Activated CD8-positive, alpha-beta T cell treated with anti-CD3 and anti-CD28 coated beads for 36 hours (primary cell): ENCODE measurements at regions not wholly inside any gene's neighbourhood (a gene's known extent, or its start where the extent isn't known, plus 50 kb on each side); places are given as distances from the start of the nearest gene placed in this dataset.
"Not testable (repeated sequence)": the region's sequence is repeated elsewhere in the genome, so short reads cannot be mapped to it uniquely, and the experiment has no call there.

Experiments used
- ATAC-seq: fragments of 200-7000 bp; cut with Tn5 transposase; one replicate; pipeline ENCODE4 v1.10.0; 2021; ENCODE audit warnings: mild to moderate bottlenecking, moderate library complexity
- CTCF ChIA-PET: fragments of 350-600 bp; sonication (Branson Sonifier 250); formaldehyde crosslinking; loops from one replicate; lab custom pipeline; 2021; ENCODE audit warnings: antibody characterized with exemption; lab: Charles Lee
- POLR2A ChIA-PET: fragments of 350-600 bp; sonication (Branson Sonifier 250); formaldehyde crosslinking; loops from one replicate; lab custom pipeline; 2021; ENCODE audit warnings: antibody characterized with exemption; lab: Charles Lee
- DNase-seq: peaks from one replicate; pipeline ENCODE4 v3.0.0-alpha.2; 2020
- H3K27ac Mint-ChIP-seq: one replicate; pipeline ENCODE4 v1.8.0; 2021; ENCODE audit warnings: mild to moderate bottlenecking, mixed read lengths
- H3K27me3 Mint-ChIP-seq: one replicate; pipeline ENCODE4 v1.8.0; 2021; ENCODE audit warnings: mixed read lengths
- H3K36me3 Mint-ChIP-seq: one replicate; pipeline ENCODE4 v1.8.0; 2021; ENCODE audit warnings: low read depth, mixed read lengths
- H3K4me1 Mint-ChIP-seq: one replicate; pipeline ENCODE4 v1.8.0; 2021; ENCODE audit warnings: low read depth, mixed read lengths
- H3K4me3 Mint-ChIP-seq: one replicate; pipeline ENCODE4 v1.8.0; 2021; ENCODE audit warnings: mild to moderate bottlenecking, moderate library complexity, mixed read lengths
- H3K9me3 Mint-ChIP-seq: one replicate; pipeline ENCODE4 v1.8.0; 2021; ENCODE audit warnings: mixed read lengths
- CTCF ChIP-seq: fragments of 200-600 bp; IDR thresholded peaks from one replicate; pipeline ENCODE4 v1.8.0; 2022; ENCODE audit warnings: antibody characterized with exemption, mild to moderate bottlenecking
- intact Hi-C: fragments of 100-400 bp; cut with micrococcal nuclease; formaldehyde crosslinking; loops from one replicate; pipeline ENCODE4 v1.10.0; 2022

DNA sequence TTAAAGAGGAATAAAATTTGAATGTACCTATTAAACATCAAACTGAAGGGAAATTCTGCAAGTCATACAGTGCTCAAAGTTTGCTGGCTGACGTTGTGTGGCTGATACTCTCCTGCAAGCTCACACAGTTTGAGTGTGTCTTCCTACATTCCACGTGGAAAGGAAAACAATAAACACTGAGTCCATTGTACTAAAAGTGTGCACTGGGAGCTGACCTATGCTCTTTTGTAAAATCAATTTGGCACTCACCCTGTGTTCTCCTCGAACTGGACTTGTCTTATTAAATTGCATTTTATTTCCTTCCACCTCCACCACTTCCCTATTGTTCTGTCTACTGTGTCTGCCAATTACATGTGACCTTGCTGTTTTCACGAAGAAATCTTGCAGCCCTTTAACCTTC lies 458.0 kb downstream of the CPS1 start:
- no peak for ATAC-seq
- Mint-ChIP-seq H3K27ac (no peak overlapping the region), H3K9me3 (peaks cover 4% of the 10 kb centered on the region), H3K4me3 (no peak overlapping the region), H3K36me3 (no peaks in the 10 kb centered on the region), H3K4me1 (no peaks in the 10 kb centered on the region), H3K27me3 (no peaks in the 10 kb centered on the region)
- no peak for TF ChIP-seq CTCF
- CTCF ChIA-PET: no interaction called here
- POLR2A ChIA-PET: no interaction called here
- intact Hi-C loops: no loop called here
- DNase-seq: no peak

- H3K36me3 Mint-ChIP-seq: no peaks in the 10 kb centered on the region
- H3K9me3 Mint-ChIP-seq: peaks cover 4% of the 10 kb centered on the region
- POLR2A ChIA-PET: no interaction called here
- no peak for DNase-seq
- no peak for ATAC-seq
- no peaks in the 10 kb centered on the region for H3K27me3 Mint-ChIP-seq
- H3K27ac Mint-ChIP-seq: no peak overlapping the region
- no peak overlapping the region for H3K4me3 Mint-ChIP-seq
- CTCF ChIA-PET: no interaction called here
- no peaks in the 10 kb centered on the region for H3K4me1 Mint-ChIP-seq
- intact Hi-C loops: no loop called here
- no peak for TF ChIP-seq CTCF
These were observed 458.5 kb downstream of the CPS1 start for GRCh38 chr2:211014906-211015305.

GRCh38 chr2:211025089-211025488 lies 468.7 kb downstream of the CPS1 start:
- H3K9me3 Mint-ChIP-seq: peaks cover 31% of the 10 kb centered on the region
- H3K27me3 Mint-ChIP-seq, DNase-seq, H3K4me3 Mint-ChIP-seq, intact Hi-C loops, H3K27ac Mint-ChIP-seq, ATAC-seq, CTCF ChIA-PET, H3K4me1 Mint-ChIP-seq, POLR2A ChIA-PET, H3K36me3 Mint-ChIP-seq: not testable (repeated sequence)

DNA sequence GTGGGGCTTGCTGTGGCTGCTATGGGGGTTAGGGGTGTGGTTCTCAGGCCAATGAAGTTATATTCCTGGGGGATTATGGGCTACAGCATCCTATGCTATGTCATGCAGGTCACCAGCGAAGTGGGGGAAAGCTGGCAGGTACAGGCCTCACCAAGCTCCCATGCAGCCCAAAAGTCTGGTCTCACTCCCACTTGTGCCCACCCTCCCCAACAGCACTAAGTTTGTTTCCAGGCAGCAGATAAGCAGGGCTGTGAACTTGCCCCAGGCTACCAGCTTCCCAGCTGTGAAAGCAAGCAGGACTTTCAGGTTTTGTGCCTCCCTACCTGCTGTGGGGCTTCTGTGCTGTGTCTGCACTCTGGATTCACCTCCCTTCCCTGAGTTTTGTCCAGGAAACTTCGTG lies 469.7 kb downstream of the CPS1 start:
- Mint-ChIP-seq H3K4me1 (no peaks in the 10 kb centered on the region), H3K4me3 (no peak overlapping the region), H3K36me3 (no peaks in the 10 kb centered on the region), H3K9me3 (peaks cover 31% of the 10 kb centered on the region), H3K27me3 (no peaks in the 10 kb centered on the region), H3K27ac (no peak overlapping the region)
- CTCF ChIA-PET: no interaction called here
- no peak for TF ChIP-seq CTCF
- POLR2A ChIA-PET: no interaction called here
- intact Hi-C loops: no loop called here
- DNase-seq (no peak), ATAC-seq (no peak)

GRCh38 chr2:211027976-211028375 lies 471.6 kb downstream of the CPS1 start:
- ChIA-PET CTCF (no interaction called here), POLR2A (no interaction called here)
- no peak overlapping the region for H3K27ac Mint-ChIP-seq

More at GRCh38 chr2:211027976-211028375, 471.6 kb downstream of the CPS1 start:
- ATAC-seq (no peak), DNase-seq (no peak)
- H3K27me3 Mint-ChIP-seq: no peaks in the 10 kb centered on the region
- no peaks in the 10 kb centered on the region for H3K4me1 Mint-ChIP-seq
- H3K4me3 Mint-ChIP-seq: no peak overlapping the region
- peaks cover 21% of the 10 kb centered on the region for H3K9me3 Mint-ChIP-seq
- no peak for TF ChIP-seq CTCF
- intact Hi-C loops: no loop called here
- no peaks in the 10 kb centered on the region for H3K36me3 Mint-ChIP-seq
